GM23248 (cell line): ENCODE measurements at regions not wholly inside any gene's neighbourhood (a gene's known extent, or its start where the extent isn't known, plus 50 kb on each side); places are given as distances from the start of the nearest gene placed in this dataset.

Experiments used
- EZH2 ChIP-seq: fragments of 200-600 bp; sonication (generic); IDR thresholded peaks from 2 replicates; pipeline ENCODE4 v1.6.1; 2018; ENCODE audit warnings: antibody characterized with exemption, mild to moderate bottlenecking; ENCODE audit not compliant: insufficient read depth, poor library complexity, severe bottlenecking
- EZH2phosphoT487 ChIP-seq: fragments of 200-600 bp; sonication (generic); IDR thresholded peaks from 2 replicates; pipeline ENCODE4 v1.6.1; 2018; ENCODE audit warnings: antibody characterized with exemption, moderate library complexity, mild to moderate bottlenecking, low read depth; ENCODE audit not compliant: insufficient read depth

DNA sequence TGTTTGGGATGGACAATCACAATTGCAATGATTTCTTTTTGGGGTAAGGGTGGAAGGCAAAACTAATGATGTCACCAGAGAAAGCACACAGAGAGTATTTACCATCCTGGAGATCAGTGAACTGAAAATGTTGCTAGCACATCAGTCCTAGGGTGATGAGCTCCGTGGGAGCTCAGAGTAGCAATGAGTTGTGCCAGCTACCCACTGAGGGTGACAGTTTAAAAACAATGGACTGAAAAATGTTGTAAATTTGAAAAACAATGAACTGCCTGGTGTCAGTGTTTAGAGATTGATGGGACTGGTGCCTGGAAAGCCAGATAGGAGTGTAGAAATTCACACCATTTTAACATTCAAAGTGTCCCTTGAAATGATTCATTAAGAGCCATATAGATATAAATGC is 198.5 kb downstream of the ATP23 start:
- TF ChIP-seq EZH2phosphoT487 (no peak), EZH2 (no peak)
